ENCODE measurements at regions not wholly inside any gene's neighbourhood (a gene's known extent, or its start where the extent isn't known, plus 50 kb on each side); places are given as distances from the start of the nearest gene placed in this dataset.
"Not testable (repeated sequence)": the region's sequence is repeated elsewhere in the genome, so short reads cannot be mapped to it uniquely, and the experiment has no call there.

DNA sequence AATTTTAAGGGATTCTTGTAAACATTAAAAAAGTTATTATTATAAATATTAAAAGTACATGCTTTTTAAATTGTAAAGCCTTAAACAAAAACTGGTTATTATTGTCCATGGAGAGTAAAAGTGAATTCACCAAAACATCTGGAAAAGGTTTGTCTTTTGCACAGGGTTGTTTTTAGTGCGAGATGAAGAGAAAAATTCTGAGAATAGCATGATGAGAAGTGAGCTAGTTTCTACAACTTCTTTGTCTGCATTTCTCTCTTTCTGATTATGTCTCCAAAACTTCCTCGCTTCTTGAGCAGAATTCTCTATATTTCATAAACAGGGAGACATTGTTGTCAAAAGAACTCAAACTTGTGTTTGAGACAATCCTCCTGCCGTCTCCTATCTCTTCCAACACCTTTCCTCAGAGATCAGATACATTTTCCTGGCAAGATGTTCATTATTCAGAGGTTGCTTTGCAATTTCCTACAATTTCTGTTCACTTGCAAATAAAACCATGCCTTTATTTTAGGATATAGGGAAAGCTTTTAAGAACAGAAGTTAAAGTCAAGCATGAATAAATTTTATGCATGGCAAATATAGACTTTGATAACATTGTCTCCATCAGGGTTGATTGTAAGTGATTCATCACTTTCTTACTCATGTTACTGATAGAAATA lies 372.1 kb upstream of the NPVF start:
- ChIA-PET CTCF (no interaction called here), POLR2A (ENCODE audit: low non-redundant PET) (no interaction called here)
- H3K27ac ChIP-seq: no peak overlapping the region
- no peak for DNase-seq (ENCODE audit: low spot score)
- TF ChIP-seq, protein P1, sequence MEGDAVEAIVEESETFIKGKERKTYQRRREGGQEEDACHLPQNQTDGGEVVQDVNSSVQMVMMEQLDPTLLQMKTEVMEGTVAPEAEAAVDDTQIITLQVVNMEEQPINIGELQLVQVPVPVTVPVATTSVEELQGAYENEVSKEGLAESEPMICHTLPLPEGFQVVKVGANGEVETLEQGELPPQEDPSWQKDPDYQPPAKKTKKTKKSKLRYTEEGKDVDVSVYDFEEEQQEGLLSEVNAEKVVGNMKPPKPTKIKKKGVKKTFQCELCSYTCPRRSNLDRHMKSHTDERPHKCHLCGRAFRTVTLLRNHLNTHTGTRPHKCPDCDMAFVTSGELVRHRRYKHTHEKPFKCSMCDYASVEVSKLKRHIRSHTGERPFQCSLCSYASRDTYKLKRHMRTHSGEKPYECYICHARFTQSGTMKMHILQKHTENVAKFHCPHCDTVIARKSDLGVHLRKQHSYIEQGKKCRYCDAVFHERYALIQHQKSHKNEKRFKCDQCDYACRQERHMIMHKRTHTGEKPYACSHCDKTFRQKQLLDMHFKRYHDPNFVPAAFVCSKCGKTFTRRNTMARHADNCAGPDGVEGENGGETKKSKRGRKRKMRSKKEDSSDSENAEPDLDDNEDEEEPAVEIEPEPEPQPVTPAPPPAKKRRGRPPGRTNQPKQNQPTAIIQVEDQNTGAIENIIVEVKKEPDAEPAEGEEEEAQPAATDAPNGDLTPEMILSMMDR (conservative IDR thresholded peaks at IDR 0.05; ENCODE audit: low read depth): no peak

DNA sequence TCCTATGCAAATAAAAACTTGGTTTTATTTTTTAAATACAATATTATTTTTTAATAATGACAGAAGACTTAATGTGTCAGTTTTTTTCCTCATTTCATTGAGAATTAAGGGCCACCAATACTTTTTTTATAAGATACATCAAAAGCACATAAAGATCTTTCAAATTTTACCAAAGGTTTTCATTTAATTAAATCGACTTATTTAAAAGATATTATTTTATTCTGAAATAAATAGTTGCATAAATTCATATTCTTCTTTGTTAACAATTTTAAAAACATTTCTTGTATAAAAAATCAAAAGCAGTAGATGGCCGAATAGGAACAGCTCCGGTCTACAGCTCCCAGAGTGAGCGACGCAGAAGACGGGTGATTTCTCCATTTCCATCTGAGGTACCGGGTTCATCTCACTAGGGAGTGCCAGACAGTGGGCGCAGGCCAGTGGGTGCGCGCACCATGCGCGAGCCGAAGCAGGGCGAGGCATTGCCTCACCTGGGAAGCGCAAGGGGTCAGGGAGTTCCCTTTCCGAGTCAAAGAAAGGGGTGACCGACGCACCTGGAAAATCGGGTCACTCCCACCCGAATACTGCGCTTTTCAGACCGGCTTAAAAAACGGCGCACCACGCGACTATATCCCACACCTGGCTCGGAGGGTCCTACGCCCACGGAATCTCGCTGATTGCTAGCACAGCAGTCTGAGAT lies 374.6 kb upstream of the NPVF start:
- POLR2A ChIA-PET (ENCODE audit: low non-redundant PET); DNase-seq (ENCODE audit: low spot score); H3K27ac ChIP-seq: not testable (repeated sequence)
- CTCF ChIA-PET: interaction anchor here (0.6 kb wide), 1 partner anchor 37 kb away, joined by 3 read pairs; no protein-coding TSS in a partner anchor

DNA sequence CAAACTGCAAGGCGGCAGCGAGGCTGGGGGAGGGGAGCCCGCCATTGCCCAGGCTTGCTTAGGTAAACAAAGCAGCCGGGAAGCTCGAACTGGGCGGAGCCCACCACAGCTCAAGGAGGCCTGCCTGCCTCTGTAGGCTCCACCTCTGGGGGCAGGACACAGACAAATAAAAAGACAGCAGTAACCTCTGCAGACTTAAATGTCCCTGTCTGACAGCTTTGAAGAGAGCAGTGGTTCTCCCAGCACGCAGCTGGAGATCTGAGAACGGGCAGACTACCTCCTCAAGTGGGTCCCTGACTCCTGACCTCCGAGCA lies 375.1 kb upstream of the NPVF start:
- CTCF ChIA-PET; POLR2A ChIA-PET (ENCODE audit: low non-redundant PET); DNase-seq (ENCODE audit: low spot score); H3K27ac ChIP-seq: not testable (repeated sequence)

DNA sequence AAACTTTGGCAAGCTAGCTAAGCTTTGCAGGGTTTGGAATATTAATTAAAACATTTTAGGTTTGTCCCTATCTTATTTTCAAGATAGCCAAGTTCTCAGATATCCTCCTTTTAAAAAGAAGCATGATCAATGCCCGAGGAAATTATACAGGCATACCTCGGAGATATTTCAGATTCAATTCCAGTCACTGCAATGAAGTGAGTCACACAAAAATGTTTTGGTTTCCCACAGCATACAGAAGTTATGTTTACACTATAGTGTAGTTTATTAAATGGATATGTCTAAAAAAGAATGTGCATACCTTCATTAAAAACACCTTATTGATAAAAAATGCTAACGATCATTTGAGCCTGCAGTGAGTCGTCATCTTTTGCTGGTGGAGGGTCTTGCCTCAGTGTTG lies 382.9 kb upstream of the NPVF start:
- H3K27ac ChIP-seq: no peak overlapping the region
- TF ChIP-seq, protein P1 (conservative IDR thresholded peaks at IDR 0.05; ENCODE audit: low read depth): no peak
- POLR2A ChIA-PET (ENCODE audit: low non-redundant PET): no interaction called here
- CTCF ChIA-PET: no interaction called here
- DNase-seq (ENCODE audit: low spot score): no peak

DNA sequence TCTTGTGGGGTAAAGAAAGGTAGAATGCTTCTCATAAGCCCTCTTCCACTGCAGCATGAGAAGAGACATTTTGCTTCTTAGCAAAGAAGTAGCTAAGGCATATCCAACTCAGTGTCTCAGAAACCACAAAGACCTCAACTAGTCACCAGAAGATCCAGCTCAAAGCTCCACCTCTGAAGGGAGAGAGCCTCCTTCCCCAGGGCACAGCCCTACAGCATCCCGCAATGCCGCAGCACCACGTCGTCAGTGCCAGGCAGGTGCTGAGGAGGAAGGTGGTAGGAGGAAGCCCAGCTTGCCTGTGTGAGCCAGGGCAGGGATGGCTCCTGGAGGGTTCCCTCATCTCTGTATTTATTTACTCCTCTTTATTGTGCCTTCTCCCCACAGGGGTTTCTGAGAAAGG lies 385.6 kb upstream of the NPVF start:
- no peak for DNase-seq (ENCODE audit: low spot score)
- ChIA-PET CTCF (no interaction called here), POLR2A (ENCODE audit: low non-redundant PET) (no interaction called here)
- no peak overlapping the region for H3K27ac ChIP-seq
- TF ChIP-seq, protein P1 (conservative IDR thresholded peaks at IDR 0.05; ENCODE audit: low read depth): no peak

DNA sequence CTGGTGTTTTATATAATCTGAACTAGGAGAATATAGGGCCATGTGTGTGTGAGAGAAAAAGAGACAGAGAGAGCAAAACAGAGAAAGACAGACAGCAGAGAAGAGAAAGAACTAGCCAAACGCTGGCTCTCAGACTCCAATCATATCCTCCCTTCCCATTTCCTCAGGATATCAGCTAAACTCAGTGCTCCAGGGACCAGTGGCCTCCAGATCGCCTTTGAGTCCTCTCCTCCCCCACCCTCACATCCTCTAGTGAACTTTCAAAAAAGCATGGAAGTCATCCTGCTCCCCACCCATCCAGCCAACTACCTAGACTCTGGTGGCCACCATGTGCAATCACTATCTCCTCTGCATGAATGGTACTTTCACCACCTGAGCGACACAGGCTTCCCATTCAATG lies 386.1 kb upstream of the NPVF start:
- ChIA-PET POLR2A (ENCODE audit: low non-redundant PET) (no interaction called here), CTCF (no interaction called here)
- H3K27ac ChIP-seq: no peak overlapping the region
- DNase-seq (ENCODE audit: low spot score): no peak
- TF ChIP-seq, protein P1 (conservative IDR thresholded peaks at IDR 0.05; ENCODE audit: low read depth): no peak

DNA sequence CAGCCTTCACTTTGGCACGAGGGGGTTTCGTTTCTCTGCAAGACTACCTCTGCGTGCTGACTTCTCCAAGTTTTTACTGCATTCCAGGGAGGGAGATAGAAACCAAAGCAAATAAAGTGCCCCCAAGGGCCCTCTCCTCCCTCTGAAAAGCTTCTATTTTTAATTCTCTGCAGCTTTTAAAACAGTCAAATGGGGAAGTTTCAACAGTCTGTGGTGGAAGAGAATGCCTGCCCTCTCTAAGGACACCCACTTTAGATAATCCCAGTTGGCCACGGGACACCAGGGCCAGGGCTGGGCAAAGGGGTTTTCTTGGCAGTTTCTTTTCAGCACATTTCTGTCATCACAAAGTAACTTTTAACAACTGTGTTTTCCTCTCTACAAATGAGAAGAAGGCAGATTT lies 386.7 kb upstream of the NPVF start:
- no peak for DNase-seq (ENCODE audit: low spot score)
- ChIA-PET CTCF (no interaction called here), POLR2A (ENCODE audit: low non-redundant PET) (no interaction called here)
- H3K27ac ChIP-seq: no peak overlapping the region
- TF ChIP-seq, protein P1 (conservative IDR thresholded peaks at IDR 0.05; ENCODE audit: low read depth): no peak

Data from RWPE1 (cell line).